GM23338 (cell line): ENCODE measurements at regions not wholly inside any gene's neighbourhood (a gene's known extent, or its start where the extent isn't known, plus 50 kb on each side); places are given as distances from the start of the nearest gene placed in this dataset.

Experiments
- ATAC-seq: fragments of 200-7000 bp; cut with Tn5 transposase; 3 replicates; pipeline ENCODE4 v1.9.1; 2020
- DNase-seq: peaks from one replicate; pipeline ENCODE4 v3.0.0-alpha.2; 2015; ENCODE audit warnings: low spot score
- H2AFZ ChIP-seq: fragments of 200-600 bp; sonication (generic); 2 replicates; pipeline ENCODE4 v1.8.0; 2016; ENCODE audit warnings: antibody characterized with exemption, mild to moderate bottlenecking, moderate library complexity
- H3F3A ChIP-seq: fragments of 200-600 bp; sonication (generic); replicated peaks from 2 replicates; pipeline ENCODE4 v1.8.0; 2017; ENCODE audit warnings: antibody characterized with exemption, mixed run types, low read depth
- H3K27ac ChIP-seq: fragments of 200-600 bp; sonication (generic); 2 replicates; pipeline ENCODE4 v1.6.1; 2016; ENCODE audit warnings: low read depth
- H3K27me3 ChIP-seq: fragments of 200-600 bp; sonication (generic); 2 replicates; pipeline ENCODE4 v1.8.0; 2016; ENCODE audit warnings: mild to moderate bottlenecking, mixed run types, moderate library complexity; ENCODE audit not compliant: insufficient read depth
- H3K36me3 ChIP-seq: fragments of 200-600 bp; sonication (generic); 2 replicates; pipeline ENCODE4 v1.8.0; 2016; ENCODE audit warnings: mild to moderate bottlenecking; ENCODE audit not compliant: insufficient read depth
- H3K4me1 ChIP-seq: fragments of 200-600 bp; sonication (generic); 2 replicates; pipeline ENCODE4 v1.8.0; 2016; ENCODE audit warnings: mild to moderate bottlenecking, moderate library complexity; ENCODE audit not compliant: insufficient read depth
- H3K4me2 ChIP-seq: fragments of 200-600 bp; sonication (generic); 2 replicates; pipeline ENCODE4 v1.7.1; 2017; ENCODE audit warnings: mixed run types
- H3K4me3 ChIP-seq: fragments of 200-600 bp; sonication (generic); 2 replicates; pipeline ENCODE4 v1.6.1; 2016; ENCODE audit warnings: mixed run types
- H3K79me2 ChIP-seq: fragments of 200-600 bp; sonication (generic); replicated peaks from 2 replicates; pipeline ENCODE4 v1.8.0; 2017; ENCODE audit warnings: mild to moderate bottlenecking; ENCODE audit not compliant: insufficient read depth
- H3K9me2 ChIP-seq: fragments of 200-600 bp; sonication (generic); 2 replicates; pipeline ENCODE4 v1.8.0; 2017; ENCODE audit not compliant: insufficient read depth
- H4K20me1 ChIP-seq: fragments of 200-600 bp; sonication (generic); replicated peaks from 2 replicates; pipeline ENCODE4 v1.8.0; 2017; ENCODE audit warnings: mild to moderate bottlenecking; ENCODE audit not compliant: insufficient read depth
- H3K27ac Mint-ChIP-seq: 2 replicates; pipeline ENCODE4 v1.8.0; 2020; ENCODE audit warnings: inconsistent platforms, mild to moderate bottlenecking, moderate library complexity, mixed read lengths
- H3K27me3 Mint-ChIP-seq: 3 replicates; pipeline ENCODE4 v1.8.0; 2022; ENCODE audit warnings: low read depth, mild to moderate bottlenecking, moderate library complexity, mixed read lengths, inconsistent platforms; ENCODE audit not compliant: insufficient read depth, poor library complexity
- H3K36me3 Mint-ChIP-seq: 3 replicates; pipeline ENCODE4 v1.8.0; 2021; ENCODE audit warnings: low read depth, mild to moderate bottlenecking, inconsistent platforms, moderate library complexity, mixed read lengths
- H3K4me1 Mint-ChIP-seq: 3 replicates; pipeline ENCODE4 v1.8.0; 2020; ENCODE audit warnings: mild to moderate bottlenecking, inconsistent platforms, mixed read lengths
- H3K4me3 Mint-ChIP-seq: 3 replicates; pipeline ENCODE4 v1.8.0; 2021; ENCODE audit warnings: moderate library complexity, mild to moderate bottlenecking, inconsistent platforms, mixed read lengths
- H3K9me3 Mint-ChIP-seq: 3 replicates; pipeline ENCODE4 v1.8.0; 2020; ENCODE audit warnings: moderate library complexity, mild to moderate bottlenecking, inconsistent platforms, mixed read lengths
- CREB1 ChIP-seq: fragments of 250-450 bp; sonication (Bioruptor Pico); IDR thresholded peaks from 2 replicates; pipeline ENCODE4 v1.5.0; 2020; ENCODE audit warnings: low read depth, mild to moderate bottlenecking, moderate library complexity
- CTCF ChIP-seq, 2 experiments: fragments of 200-600 bp in 1 of 2; sonication (generic) in 1 of 2; conservative IDR thresholded peaks; 2 replicates each; pipeline versions ENCODE4 v1.5.1 to v1.6.1; 2016 to 2017; ENCODE audit warnings: antibody characterized with exemption in 2 of 2, low read depth in 2 of 2, mild to moderate bottlenecking in 2 of 2, moderate library complexity in 1 of 2
- EZH2 ChIP-seq: fragments of 200-600 bp; sonication (generic); IDR thresholded peaks from one replicate; pipeline ENCODE4 v1.8.0; 2017; ENCODE audit warnings: antibody characterized with exemption, mild to moderate bottlenecking, low read depth; ENCODE audit not compliant: unreplicated experiment
- EZH2phosphoT487 ChIP-seq: fragments of 200-600 bp; sonication (generic); IDR thresholded peaks from one replicate; pipeline ENCODE4 v1.8.1; 2018; ENCODE audit warnings: antibody characterized with exemption; ENCODE audit not compliant: unreplicated experiment
- JUNB ChIP-seq: IDR thresholded peaks from one replicate; pipeline ENCODE4 v1.6.1; 2016; ENCODE audit warnings: antibody characterized with exemption; ENCODE audit not compliant: unreplicated experiment
- NANOG ChIP-seq: IDR thresholded peaks from 2 replicates; pipeline ENCODE4 v1.6.1; 2016; ENCODE audit warnings: antibody characterized with exemption, borderline replicate concordance
- POLR2AphosphoS5 ChIP-seq: IDR thresholded peaks from 2 replicates; pipeline ENCODE4 v1.6.1; 2016; ENCODE audit warnings: antibody characterized with exemption, low read depth
- REST ChIP-seq: IDR thresholded peaks from one replicate; pipeline ENCODE4 v1.6.1; 2018; ENCODE audit warnings: antibody characterized with exemption; ENCODE audit not compliant: unreplicated experiment
- STAT1 ChIP-seq: IDR thresholded peaks from one replicate; pipeline ENCODE4 v1.6.1; 2016; ENCODE audit warnings: antibody characterized with exemption; ENCODE audit not compliant: unreplicated experiment
- ZNF114 ChIP-seq: fragments of 250-450 bp; sonication (Bioruptor Pico); IDR thresholded peaks from 2 replicates; pipeline ENCODE4 v1.5.0; 2020; ENCODE audit warnings: mild to moderate bottlenecking, moderate library complexity
- ZNF331 ChIP-seq: fragments of 250-450 bp; sonication (Bioruptor Pico); IDR thresholded peaks from 2 replicates; pipeline ENCODE4 v1.5.0; 2020; ENCODE audit warnings: low read depth, mild to moderate bottlenecking, moderate library complexity
- TF ChIP-seq, protein P1 (sequence below): IDR thresholded peaks from 2 replicates; pipeline ENCODE4 v1.6.1; 2016; ENCODE audit warnings: antibody characterized with exemption
- TF ChIP-seq, protein P2 (sequence below): fragments of 250-450 bp; sonication (Bioruptor Pico); IDR thresholded peaks from 2 replicates; pipeline ENCODE4 v1.5.0; 2020; ENCODE audit warnings: mild to moderate bottlenecking, moderate library complexity

GRCh38 chr13:24080134-24080533 lies 80.4 kb upstream of the SPATA13 start:
- Histone ChIP-seq H3K9me2 (peaks cover 11% of the 10 kb centered on the region; the same call in 1 of the 2 replicates), H3K79me2 (no peaks in the 10 kb centered on the region), H3K4me2 (no peak overlapping the region), H4K20me1 (no peaks in the 10 kb centered on the region), H3K4me1 (peaks cover 32% of the 10 kb centered on the region), H2AFZ (0 out of 2 replicates have a peak overlapping the region, but pooled peaks have one; percentile 4), H3K36me3 (no peaks in the 10 kb centered on the region), H3K4me3 (no peak overlapping the region), H3K27ac (no peak overlapping the region), H3K27me3 (no peaks in the 10 kb centered on the region), H3F3A (0 out of 2 replicates have a peak, but pooled peaks cover 6% of the 10 kb centered on the region)
- ATAC-seq: no peak
- peaks cover 6% of the 10 kb centered on the region for H3K27me3 Mint-ChIP-seq
- H3K9me3 Mint-ChIP-seq: no peaks in the 10 kb centered on the region
- peaks cover 40% of the 10 kb centered on the region for H3K4me1 Mint-ChIP-seq
- TF ChIP-seq EZH2phosphoT487 (no peak), CTCF (conservative IDR thresholded peaks at IDR 0.05; ENCODE audit: low read depth in 2 of 2) (no peak), EZH2 (no peak), NANOG (no peak), STAT1 (no peak), REST (no peak), JUNB (no peak), ZNF331 (CRISPR knock-in tag) (no peak), ZNF114 (CRISPR knock-in tag) (no peak), POLR2AphosphoS5 (no peak), CREB1 (CRISPR knock-in tag) (no peak)
- TF ChIP-seq, protein P1, sequence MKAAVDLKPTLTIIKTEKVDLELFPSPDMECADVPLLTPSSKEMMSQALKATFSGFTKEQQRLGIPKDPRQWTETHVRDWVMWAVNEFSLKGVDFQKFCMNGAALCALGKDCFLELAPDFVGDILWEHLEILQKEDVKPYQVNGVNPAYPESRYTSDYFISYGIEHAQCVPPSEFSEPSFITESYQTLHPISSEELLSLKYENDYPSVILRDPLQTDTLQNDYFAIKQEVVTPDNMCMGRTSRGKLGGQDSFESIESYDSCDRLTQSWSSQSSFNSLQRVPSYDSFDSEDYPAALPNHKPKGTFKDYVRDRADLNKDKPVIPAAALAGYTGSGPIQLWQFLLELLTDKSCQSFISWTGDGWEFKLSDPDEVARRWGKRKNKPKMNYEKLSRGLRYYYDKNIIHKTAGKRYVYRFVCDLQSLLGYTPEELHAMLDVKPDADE: no peak
- TF ChIP-seq, protein P2, sequence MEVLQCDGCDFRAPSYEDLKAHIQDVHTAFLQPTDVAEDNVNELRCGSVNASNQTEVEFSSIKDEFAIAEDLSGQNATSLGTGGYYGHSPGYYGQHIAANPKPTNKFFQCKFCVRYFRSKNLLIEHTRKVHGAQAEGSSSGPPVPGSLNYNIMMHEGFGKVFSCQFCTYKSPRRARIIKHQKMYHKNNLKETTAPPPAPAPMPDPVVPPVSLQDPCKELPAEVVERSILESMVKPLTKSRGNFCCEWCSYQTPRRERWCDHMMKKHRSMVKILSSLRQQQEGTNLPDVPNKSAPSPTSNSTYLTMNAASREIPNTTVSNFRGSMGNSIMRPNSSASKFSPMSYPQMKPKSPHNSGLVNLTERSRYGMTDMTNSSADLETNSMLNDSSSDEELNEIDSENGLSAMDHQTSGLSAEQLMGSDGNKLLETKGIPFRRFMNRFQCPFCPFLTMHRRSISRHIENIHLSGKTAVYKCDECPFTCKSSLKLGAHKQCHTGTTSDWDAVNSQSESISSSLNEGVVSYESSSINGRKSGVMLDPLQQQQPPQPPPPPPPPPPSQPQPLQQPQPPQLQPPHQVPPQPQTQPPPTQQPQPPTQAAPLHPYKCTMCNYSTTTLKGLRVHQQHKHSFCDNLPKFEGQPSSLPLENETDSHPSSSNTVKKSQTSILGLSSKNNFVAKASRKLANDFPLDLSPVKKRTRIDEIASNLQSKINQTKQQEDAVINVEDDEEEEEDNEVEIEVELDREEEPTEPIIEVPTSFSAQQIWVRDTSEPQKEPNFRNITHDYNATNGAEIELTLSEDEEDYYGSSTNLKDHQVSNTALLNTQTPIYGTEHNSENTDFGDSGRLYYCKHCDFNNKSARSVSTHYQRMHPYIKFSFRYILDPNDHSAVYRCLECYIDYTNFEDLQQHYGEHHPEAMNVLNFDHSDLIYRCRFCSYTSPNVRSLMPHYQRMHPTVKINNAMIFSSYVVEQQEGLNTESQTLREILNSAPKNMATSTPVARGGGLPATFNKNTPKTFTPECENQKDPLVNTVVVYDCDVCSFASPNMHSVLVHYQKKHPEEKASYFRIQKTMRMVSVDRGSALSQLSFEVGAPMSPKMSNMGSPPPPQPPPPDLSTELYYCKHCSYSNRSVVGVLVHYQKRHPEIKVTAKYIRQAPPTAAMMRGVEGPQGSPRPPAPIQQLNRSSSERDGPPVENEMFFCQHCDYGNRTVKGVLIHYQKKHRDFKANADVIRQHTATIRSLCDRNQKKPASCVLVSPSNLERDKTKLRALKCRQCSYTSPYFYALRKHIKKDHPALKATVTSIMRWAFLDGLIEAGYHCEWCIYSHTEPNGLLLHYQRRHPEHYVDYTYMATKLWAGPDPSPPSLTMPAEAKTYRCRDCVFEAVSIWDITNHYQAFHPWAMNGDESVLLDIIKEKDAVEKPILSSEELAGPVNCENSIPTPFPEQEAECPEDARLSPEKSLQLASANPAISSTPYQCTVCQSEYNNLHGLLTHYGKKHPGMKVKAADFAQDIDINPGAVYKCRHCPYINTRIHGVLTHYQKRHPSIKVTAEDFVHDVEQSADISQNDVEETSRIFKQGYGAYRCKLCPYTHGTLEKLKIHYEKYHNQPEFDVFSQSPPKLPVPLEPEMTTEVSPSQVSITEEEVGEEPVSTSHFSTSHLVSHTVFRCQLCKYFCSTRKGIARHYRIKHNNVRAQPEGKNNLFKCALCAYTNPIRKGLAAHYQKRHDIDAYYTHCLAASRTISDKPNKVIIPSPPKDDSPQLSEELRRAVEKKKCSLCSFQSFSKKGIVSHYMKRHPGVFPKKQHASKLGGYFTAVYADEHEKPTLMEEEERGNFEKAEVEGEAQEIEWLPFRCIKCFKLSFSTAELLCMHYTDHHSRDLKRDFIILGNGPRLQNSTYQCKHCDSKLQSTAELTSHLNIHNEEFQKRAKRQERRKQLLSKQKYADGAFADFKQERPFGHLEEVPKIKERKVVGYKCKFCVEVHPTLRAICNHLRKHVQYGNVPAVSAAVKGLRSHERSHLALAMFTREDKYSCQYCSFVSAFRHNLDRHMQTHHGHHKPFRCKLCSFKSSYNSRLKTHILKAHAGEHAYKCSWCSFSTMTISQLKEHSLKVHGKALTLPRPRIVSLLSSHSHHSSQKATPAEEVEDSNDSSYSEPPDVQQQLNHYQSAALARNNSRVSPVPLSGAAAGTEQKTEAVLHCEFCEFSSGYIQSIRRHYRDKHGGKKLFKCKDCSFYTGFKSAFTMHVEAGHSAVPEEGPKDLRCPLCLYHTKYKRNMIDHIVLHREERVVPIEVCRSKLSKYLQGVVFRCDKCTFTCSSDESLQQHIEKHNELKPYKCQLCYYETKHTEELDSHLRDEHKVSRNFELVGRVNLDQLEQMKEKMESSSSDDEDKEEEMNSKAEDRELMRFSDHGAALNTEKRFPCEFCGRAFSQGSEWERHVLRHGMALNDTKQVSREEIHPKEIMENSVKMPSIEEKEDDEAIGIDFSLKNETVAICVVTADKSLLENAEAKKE: no peak
- H3K4me3 Mint-ChIP-seq: no peak overlapping the region
- no peak for DNase-seq
- H3K27ac Mint-ChIP-seq: no peak overlapping the region
- no peaks in the 10 kb centered on the region for H3K36me3 Mint-ChIP-seq
